HCEC 1CT (cell line): ENCODE measurements at regions not wholly inside any gene's neighbourhood (a gene's known extent, or its start where the extent isn't known, plus 50 kb on each side); places are given as distances from the start of the nearest gene placed in this dataset.

Experiments used
- DNase-seq: peaks from one replicate; pipeline ENCODE4 v3.0.0-alpha.2; 2017

GRCh38 chr5:89981878-89982773 lies 427.4 kb downstream of the CETN3 start:
- DNase-seq: peak; percentile 9

GRCh38 chr5:89981021-89981420 lies 428.5 kb downstream of the CETN3 start:
- DNase-seq: no peak

GRCh38 chr5:89973516-89973915 lies 436.0 kb downstream of the CETN3 start:
- DNase-seq: no peak

- peak; percentile 49 for DNase-seq
Observed at GRCh38 chr5:89972901-89973300, 436.7 kb downstream of the CETN3 start.

GRCh38 chr5:89968958-89969381 lies 440.6 kb downstream of the CETN3 start:
- peak; percentile 16 for DNase-seq

- peak; percentile 59 for DNase-seq
Observed at GRCh38 chr5:89967771-89968444, 441.6 kb downstream of the CETN3 start.

- no peak for DNase-seq
Observed at GRCh38 chr5:89956838-89957237, 452.7 kb downstream of the CETN3 start.

- DNase-seq: no peak
Observed at GRCh38 chr5:89954916-89955315, 454.6 kb downstream of the CETN3 start.

GRCh38 chr5:89951876-89952275 lies 457.7 kb downstream of the CETN3 start:
- no peak for DNase-seq

- DNase-seq: no peak
Observed at GRCh38 chr5:89950234-89950633, 459.3 kb downstream of the CETN3 start.

- no peak for DNase-seq
Observed at GRCh38 chr5:89948977-89949376, 460.6 kb downstream of the CETN3 start.

- DNase-seq: no peak
Observed at GRCh38 chr5:89946916-89947315, 462.6 kb downstream of the CETN3 start.

GRCh38 chr5:89946508-89946907 lies 463.0 kb downstream of the CETN3 start:
- no peak for DNase-seq

GRCh38 chr5:89942171-89942570 lies 467.4 kb downstream of the CETN3 start:
- no peak for DNase-seq

GRCh38 chr5:89936576-89936975 lies 473.0 kb downstream of the CETN3 start:
- DNase-seq: peak; percentile 59

- no peak for DNase-seq
Observed at GRCh38 chr5:89934069-89934468, 475.5 kb downstream of the CETN3 start.

GRCh38 chr5:89932771-89933181 lies 476.8 kb downstream of the CETN3 start:
- DNase-seq: no peak

GRCh38 chr5:89930591-89931392 lies 478.8 kb downstream of the CETN3 start:
- DNase-seq: peak; percentile 78

GRCh38 chr5:89929834-89930233 lies 479.7 kb downstream of the CETN3 start:
- no peak for DNase-seq

GRCh38 chr5:89929173-89929572 lies 480.4 kb downstream of the CETN3 start:
- peak; percentile 34 for DNase-seq

- no peak for DNase-seq
Observed at GRCh38 chr5:89922161-89922560, 487.4 kb downstream of the CETN3 start.

GRCh38 chr5:89917112-89917511 lies 492.4 kb downstream of the CETN3 start:
- DNase-seq: no peak

GRCh38 chr5:89916131-89916530 lies 493.4 kb downstream of the CETN3 start:
- DNase-seq: no peak
